SHP77 (cell line): ENCODE measurements at regions not wholly inside any gene's neighbourhood (a gene's known extent, or its start where the extent isn't known, plus 50 kb on each side); places are given as distances from the start of the nearest gene placed in this dataset.
"Not testable (repeated sequence)": the region's sequence is repeated elsewhere in the genome, so short reads cannot be mapped to it uniquely, and the experiment has no call there.

Source experiments
- DNase-seq, 2 experiments: peaks; one replicate each; lab custom pipeline; 2025; lab: John Stamatoyannopoulos, UW

DNA sequence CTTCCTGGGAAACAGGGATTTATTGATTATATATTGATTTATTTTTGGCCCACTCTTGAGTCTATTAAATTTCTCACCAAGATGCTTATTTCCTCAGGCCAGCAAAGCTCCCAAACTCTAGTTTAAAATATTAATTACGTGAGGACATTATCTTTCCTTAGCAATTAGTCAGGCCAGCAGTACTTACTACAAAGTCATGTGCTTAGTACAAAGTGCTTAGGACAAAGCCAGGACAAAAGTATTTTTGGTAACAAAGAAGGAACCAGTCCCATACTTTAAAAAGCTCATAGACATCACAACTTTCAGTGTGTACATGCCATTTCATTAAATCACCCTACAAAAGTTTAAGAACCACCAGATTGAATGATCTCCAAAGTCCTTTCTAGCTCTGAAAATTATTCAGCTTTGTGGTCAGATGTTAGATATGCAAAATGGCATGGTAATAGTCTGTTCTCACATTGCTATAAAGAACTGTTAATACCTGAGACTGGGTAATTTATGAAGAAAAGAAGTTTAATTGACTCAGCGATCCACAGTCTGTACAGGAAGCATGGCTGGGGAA lies 94.7 kb upstream of the PWP1 start:
- DNase-seq, result no peak

- DNase-seq, result no peak
These were observed 91.8 kb upstream of the PWP1 start for GRCh38 chr12:107593713-107594381.

DNA sequence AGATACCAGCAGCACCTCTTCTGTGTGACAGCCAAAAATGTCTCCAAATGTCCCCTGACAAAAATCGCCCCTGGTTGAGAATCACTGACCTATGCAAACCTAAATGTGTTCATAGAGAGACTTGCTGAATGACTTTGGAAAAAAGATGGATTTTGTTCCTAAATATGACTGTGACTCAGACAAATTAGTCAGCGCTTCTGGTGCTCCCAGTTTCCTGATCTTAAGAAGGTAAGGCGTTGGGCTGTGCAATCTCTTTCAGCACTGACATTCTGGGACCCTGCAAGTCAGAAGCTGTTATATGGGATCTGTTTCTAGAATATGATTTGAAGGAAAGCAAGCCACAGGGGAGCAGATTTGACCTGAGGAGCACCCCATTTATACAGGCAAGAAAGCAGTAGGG lies 90.6 kb upstream of the PWP1 start:
- DNase-seq, result no peak

DNA sequence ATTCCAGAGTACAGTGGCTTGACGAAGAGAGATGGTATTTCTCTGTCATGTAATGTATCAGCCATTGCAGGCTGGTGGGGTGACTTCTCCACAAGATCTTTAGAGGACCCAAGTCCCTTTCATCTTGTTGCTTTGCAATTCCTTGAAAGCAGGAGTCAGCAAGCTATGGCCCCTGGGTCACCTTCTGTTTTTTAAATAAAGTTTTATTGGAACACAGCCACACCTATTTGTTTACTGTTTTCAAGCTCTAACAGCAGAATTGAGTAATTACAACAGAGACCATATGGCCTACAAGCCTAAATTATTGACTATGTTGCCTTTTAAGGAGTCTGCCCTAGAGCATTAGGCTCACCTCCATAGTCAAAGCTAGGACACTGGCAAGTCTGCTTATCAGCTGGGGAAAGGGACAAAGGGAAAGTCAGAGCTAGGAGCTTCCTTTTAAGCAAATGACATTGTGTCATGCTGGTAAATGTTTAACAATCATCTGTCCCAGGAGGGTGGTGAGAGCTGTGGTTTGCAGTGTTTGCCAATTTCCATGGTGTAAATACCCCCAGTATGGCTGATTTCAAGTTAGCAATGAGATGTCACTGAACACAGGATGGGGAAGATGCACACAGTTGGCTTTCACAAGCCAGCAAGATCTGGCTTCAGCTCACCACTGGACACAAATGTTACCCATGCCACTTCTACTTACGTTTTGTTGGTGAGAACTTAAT lies 87.7 kb upstream of the PWP1 start:
- no peak for DNase-seq

DNA sequence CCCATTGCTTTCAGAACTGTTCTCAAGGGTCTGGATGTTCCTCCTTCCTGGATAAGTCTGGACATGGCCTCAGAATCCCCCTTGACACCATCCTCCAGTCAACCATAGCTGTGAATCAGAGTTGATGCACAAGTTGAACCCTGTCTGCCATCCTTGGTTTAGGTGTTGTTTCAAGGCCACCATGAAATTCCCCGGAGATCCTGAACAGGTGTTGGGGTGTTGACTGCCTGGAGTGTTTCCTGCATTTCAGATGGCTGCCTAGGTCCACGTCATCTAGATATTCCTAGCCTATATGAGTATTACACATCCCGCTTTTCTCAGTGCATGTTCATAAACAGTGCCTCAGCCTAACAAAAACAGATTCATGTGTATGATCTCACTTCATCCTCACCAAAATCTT lies 86.7 kb upstream of the PWP1 start:
- no peak for DNase-seq

DNA sequence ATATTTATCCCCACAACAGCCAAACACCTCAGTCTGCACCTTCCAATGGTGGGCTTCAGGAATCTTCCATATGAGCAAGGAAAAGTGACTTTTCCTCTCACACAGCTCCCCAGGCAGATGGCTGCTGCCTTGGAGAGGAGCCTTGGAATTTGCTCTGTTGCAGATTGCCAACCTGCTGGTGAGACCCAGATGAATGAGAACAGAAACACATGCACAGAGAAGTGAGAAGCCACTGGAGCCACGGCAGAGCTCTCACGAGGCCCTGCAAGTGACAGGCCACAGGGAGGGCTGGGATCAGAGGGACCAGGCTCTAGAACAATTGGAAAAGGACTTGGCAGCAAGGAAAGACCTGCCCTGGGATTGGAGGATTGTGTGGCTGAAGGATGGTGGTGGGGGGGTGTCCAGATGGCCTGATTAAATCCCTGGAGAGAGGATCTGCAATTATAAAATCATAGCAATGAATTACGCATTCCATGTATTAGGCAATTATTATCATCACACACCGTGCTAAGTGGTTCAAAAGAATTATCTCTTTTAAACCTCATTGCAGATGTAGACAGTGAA lies 84.9 kb upstream of the PWP1 start:
- DNase-seq, result no peak

DNA sequence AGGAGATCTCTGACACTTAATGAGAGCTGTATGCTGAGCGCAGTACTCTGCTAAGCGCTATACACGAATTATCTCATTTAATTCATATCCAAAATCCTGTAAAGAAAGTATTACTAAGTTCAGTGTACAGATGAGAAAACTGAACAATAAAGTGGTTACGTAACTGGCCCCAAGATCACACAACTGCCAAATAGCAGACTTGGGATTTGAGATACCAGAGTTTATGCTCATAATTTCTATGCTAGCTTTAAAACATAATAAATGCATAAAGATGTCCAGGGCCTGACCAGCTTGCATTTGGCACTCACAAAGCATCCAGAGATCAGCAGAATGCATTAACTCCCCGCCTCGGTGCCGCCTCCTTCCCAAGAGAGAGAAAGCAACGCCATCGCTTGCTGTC lies 83.2 kb upstream of the PWP1 start:
- DNase-seq, result no peak

GRCh38 chr12:107605293-107605692 lies 80.3 kb upstream of the PWP1 start:
- no peak for DNase-seq

DNA sequence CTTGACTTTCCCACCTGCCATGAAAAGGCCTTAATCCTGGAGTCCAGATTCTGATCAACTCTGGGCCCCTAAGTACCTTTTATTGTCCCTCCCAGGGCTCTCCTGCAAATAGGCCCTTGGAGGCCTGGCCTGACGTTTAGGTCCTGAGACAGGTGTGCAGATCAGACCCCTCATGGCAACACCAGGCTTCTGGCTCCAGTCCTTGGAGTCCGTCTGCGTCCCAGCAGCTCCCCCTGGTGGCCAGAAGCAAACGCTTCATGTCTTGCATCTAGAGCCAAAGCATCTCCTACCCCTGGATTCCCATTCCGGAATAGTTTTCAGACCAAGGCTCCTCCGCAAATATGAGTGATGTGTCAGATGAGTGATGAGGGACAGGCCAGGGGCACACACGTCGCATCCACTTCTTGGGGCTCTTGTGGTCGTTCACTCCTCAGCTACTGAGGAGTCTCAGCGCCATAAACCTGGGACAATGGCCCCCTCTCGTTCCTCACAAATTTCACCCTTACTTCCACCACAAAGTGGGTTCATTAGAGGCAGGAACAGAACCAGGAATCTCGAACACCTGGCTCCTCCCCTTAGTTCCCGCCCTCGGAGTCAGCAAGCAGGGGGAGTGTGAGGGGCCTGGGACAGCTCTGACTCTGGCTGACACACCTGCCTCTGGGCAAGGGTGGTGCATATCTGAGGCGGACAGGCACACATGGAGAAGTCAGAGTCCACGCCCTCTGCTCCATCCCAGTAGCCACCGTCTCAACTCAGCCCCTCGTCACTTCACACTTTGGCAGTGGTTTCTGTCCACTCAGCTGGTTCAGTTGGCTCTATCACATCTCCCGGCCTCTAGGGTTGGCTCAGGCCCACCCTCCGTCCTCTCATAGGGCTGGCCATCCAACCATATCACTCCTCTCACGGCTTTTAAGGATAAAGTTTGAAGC lies 77.9 kb upstream of the PWP1 start:
- DNase-seq, result peak; percentile 44 to 83

GRCh38 chr12:107608779-107609178 lies 76.8 kb upstream of the PWP1 start:
- not testable (repeated sequence) for DNase-seq

DNA sequence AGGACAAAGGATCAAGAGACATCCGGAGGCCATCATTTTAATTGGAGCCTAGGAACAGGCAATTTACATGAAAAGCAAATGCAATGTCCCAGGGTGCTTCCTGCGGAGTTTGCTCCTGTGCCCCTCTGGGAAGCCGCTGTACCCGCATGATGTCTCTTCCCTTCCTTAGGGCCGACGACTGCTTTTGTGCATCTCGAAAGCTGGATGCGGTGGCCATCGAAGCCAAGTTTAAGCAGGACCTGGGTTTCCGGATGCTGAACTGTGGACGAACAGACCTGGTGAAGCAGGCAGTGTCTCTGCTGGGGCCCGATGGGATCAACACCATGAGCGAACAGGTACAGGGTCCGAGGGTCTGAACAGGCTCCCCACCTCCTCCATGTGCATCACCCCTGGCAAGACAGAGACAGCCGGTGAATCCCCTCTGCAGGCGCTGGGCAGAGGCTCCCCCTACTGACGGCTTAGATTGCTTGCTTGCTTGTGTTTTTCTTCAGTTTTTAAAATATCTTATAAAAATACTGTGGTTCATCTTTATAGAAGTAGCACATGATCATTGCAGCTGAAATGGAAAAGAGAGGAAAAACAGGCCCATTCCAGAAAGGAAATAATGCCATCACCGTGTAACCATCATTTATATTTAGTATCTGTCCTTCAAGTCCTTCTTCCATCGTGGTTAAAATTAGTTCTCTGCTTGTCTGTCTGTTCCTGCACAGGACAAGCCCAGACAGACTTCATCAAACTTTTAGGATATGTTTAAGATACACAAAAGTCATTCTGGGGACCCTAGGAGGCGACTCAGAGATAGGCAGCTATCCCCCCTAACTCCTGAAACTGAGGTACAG lies 75.4 kb upstream of the PWP1 start:
- DNase-seq, result peak; percentile 8 to 13

- DNase-seq, result no peak
These were observed 73.1 kb upstream of the PWP1 start for GRCh38 chr12:107612508-107612907.

DNA sequence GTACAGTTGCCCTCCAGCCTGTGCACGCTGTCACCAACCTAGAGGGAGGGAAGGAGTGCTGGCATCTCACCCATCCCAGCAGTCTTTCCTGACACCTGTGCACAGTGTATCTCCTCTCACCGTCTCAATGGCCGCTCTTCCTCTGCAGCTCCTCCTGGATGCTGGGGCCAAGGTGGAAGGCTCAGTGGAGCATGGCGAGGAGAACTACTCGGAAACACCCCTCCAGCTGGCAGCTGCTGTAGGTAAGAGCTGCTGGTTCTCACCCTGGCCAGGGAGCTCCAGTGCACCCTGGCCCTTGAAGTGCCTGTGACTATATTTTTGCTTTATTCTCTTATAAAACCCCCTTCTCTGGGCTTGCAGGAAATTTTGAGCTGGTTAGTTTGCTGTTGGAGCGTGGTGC lies 68.7 kb upstream of the PWP1 start:
- no peak for DNase-seq

DNA sequence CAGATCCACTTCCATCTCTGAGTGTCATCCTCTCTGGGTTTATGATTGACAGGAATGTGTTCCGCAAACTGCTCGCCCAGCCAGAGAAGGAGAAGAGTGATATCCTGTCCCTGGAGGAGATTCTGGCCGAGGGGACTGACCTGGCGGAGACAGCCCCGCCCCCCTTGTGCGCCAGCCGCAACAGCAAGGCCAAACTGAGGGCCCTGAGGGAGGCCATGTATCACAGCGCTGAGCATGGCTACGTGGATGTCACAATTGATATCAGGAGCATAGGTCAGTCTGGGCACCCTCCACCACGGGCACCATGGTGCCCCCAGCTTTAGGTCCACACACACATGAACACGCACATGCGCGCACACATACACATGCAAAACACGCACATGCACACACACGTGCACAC lies 67.5 kb upstream of the PWP1 start:
- DNase-seq, result no peak

DNA sequence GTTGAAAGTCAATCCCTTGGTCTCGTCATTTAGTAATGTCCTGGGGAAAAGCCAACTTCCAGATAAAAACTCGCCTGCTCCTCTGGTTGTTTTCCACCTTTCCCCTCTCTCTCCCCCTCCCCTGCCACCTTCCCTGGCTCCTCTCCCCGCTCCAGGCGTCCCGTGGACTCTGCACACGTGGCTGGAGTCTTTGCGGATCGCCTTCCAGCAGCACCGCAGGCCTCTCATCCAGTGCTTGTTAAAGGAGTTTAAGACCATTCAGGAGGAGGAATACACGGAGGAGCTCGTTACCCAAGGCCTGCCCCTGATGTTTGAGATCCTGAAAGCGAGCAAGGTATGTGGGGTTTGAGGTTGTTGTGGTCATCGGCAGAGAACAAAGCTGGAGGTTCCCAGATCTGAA lies 65.8 kb upstream of the PWP1 start:
- DNase-seq, result no peak

- DNase-seq, result peak; percentile 5 to 13
These were observed 63.6 kb upstream of the PWP1 start for GRCh38 chr12:107622001-107622400.

- no peak for DNase-seq
These were observed 61.1 kb upstream of the PWP1 start for GRCh38 chr12:107624493-107624892.

GRCh38 chr12:107631715-107632114 lies 53.9 kb upstream of the PWP1 start:
- no peak for DNase-seq

DNA sequence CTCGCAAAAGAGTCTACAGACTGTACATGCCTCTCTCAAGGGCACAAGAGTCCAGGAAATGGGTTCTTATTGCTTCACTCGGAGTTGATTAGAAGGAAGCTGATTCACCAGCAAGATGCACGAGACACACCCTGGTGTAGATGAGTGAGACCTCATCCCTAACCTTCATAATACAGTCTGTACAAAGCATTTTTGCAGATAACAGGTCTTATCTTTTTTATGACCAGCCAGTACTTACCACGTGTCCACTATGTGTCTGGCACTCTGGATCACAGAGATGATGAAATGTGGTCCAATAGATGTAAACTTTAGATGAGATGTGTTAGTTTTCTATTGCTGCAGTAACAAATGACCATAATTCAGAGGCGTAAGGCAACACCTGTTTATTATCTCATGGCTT lies 53.4 kb upstream of the PWP1 start:
- DNase-seq, result no peak

- no peak for DNase-seq
These were observed 51.1 kb upstream of the PWP1 start for GRCh38 chr12:107634530-107634929.

DNA sequence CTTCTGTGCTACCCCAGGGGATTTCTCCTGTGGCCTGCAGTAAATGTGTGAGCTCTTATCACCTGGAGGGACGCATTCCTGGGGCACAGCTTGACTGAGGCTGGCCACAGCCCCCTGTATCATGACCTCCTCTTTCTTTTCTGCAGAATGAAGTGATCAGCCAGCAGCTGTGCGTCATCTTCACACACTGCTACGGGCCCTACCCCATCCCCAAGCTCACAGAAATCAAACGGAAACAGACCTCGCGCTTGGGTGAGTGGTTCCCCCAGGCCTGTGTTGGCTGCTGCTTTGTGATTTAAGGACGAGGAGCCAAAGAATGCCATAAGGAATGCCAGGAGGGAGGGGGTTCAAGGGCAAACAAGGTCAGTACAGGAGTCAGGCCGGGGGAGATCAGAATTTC lies 50.5 kb upstream of the PWP1 start:
- DNase-seq, result no peak
